SK-N-SH (cell line): ENCODE measurements at regions not wholly inside any gene's neighbourhood (a gene's known extent, or its start where the extent isn't known, plus 50 kb on each side); places are given as distances from the start of the nearest gene placed in this dataset.

ENCODE experiments used
- EZH2phosphoT487 ChIP-seq: fragments of 200-600 bp; sonication (generic); IDR thresholded peaks from 2 replicates; pipeline ENCODE4 v1.6.1; 2017; ENCODE audit warnings: low read depth, mixed run types, mild to moderate bottlenecking, antibody characterized with exemption, moderate library complexity, borderline replicate concordance
- POLR2AphosphoS5 ChIP-seq: IDR thresholded peaks from 2 replicates; pipeline ENCODE4 v1.6.1; 2012; ENCODE audit warnings: low read depth, low read length
- REST ChIP-seq: IDR thresholded peaks from 2 replicates; pipeline ENCODE4 v1.6.1; 2012; ENCODE audit warnings: mild to moderate bottlenecking, low read depth, low read length, moderate library complexity
- TAF1 ChIP-seq: IDR thresholded peaks from 2 replicates; pipeline ENCODE4 v1.6.1; 2012; ENCODE audit warnings: low read depth, mild to moderate bottlenecking, low read length, moderate library complexity, borderline replicate concordance
- YY1 ChIP-seq: IDR thresholded peaks from 2 replicates; pipeline ENCODE4 v1.4.0; 2012; ENCODE audit warnings: low read depth, mild to moderate bottlenecking
- TF ChIP-seq, protein P1 (sequence below): fragments of 200-600 bp; sonication (generic); IDR thresholded peaks from 2 replicates; pipeline ENCODE4 v1.6.1; 2017; ENCODE audit warnings: antibody characterized with exemption, mild to moderate bottlenecking, moderate library complexity
- TF ChIP-seq, protein P2 (sequence below): IDR thresholded peaks from 2 replicates; pipeline ENCODE4 v1.4.0; 2012; ENCODE audit warnings: low read depth, borderline replicate concordance
- TF ChIP-seq, protein P3 (sequence below): fragments of 150-350 bp; IDR thresholded peaks from 2 replicates; pipeline ENCODE4 v1.6.1; 2016; ENCODE audit warnings: mild to moderate bottlenecking, low read depth, low read length

GRCh38 chr5:157925786-157926671 is 67.1 kb upstream of the CLINT1 start:
- TF ChIP-seq REST: no peak
- TF ChIP-seq YY1: no peak
- TF ChIP-seq, protein P1, sequence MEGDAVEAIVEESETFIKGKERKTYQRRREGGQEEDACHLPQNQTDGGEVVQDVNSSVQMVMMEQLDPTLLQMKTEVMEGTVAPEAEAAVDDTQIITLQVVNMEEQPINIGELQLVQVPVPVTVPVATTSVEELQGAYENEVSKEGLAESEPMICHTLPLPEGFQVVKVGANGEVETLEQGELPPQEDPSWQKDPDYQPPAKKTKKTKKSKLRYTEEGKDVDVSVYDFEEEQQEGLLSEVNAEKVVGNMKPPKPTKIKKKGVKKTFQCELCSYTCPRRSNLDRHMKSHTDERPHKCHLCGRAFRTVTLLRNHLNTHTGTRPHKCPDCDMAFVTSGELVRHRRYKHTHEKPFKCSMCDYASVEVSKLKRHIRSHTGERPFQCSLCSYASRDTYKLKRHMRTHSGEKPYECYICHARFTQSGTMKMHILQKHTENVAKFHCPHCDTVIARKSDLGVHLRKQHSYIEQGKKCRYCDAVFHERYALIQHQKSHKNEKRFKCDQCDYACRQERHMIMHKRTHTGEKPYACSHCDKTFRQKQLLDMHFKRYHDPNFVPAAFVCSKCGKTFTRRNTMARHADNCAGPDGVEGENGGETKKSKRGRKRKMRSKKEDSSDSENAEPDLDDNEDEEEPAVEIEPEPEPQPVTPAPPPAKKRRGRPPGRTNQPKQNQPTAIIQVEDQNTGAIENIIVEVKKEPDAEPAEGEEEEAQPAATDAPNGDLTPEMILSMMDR: no peak
- TF ChIP-seq, protein P2, sequence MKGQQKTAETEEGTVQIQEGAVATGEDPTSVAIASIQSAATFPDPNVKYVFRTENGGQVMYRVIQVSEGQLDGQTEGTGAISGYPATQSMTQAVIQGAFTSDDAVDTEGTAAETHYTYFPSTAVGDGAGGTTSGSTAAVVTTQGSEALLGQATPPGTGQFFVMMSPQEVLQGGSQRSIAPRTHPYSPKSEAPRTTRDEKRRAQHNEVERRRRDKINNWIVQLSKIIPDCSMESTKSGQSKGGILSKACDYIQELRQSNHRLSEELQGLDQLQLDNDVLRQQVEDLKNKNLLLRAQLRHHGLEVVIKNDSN: no peak
- no peak for TF ChIP-seq EZH2phosphoT487
- TF ChIP-seq TAF1: no peak
- no peak for TF ChIP-seq POLR2AphosphoS5
- TF ChIP-seq, protein P3, sequence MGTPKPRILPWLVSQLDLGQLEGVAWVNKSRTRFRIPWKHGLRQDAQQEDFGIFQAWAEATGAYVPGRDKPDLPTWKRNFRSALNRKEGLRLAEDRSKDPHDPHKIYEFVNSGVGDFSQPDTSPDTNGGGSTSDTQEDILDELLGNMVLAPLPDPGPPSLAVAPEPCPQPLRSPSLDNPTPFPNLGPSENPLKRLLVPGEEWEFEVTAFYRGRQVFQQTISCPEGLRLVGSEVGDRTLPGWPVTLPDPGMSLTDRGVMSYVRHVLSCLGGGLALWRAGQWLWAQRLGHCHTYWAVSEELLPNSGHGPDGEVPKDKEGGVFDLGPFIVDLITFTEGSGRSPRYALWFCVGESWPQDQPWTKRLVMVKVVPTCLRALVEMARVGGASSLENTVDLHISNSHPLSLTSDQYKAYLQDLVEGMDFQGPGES: no peak
